ENCODE measurements at regions not wholly inside any gene's neighbourhood (a gene's known extent, or its start where the extent isn't known, plus 50 kb on each side); places are given as distances from the start of the nearest gene placed in this dataset.

- TF ChIP-seq CTCF (conservative IDR thresholded peaks at IDR 0.05 in 1 of 2, IDR thresholded peaks at IDR 0.05 in 1 of 2; ENCODE audit: extremely low read depth in 1 of 2, insufficient read depth in 1 of 2, low read depth in 1 of 2, low read length in 2 of 2), result no peak
- TF ChIP-seq EZH2 (IDR thresholded peaks at IDR 0.05; ENCODE audit: borderline replicate concordance, low read length), result no peak
These were observed 359.5 kb downstream of the TMEM135 start for GRCh38 chr11:87397011-87397865.

Data from mammary epithelial cell (primary cell).